ENCODE measurements at regions not wholly inside any gene's neighbourhood (a gene's known extent, or its start where the extent isn't known, plus 50 kb on each side); places are given as distances from the start of the nearest gene placed in this dataset.

- no CpG with 5 or more reads among the region's 1 CpG for WGBS, 2 experiments (ENCODE audit: insufficient coverage in 2 of 2)
- H3K4me3 ChIP-seq (ENCODE audit: extremely low read depth, insufficient read depth, low read length, poor library complexity, severe bottlenecking), result no peak overlapping the region
- no peaks in the 10 kb centered on the region for H3K36me3 ChIP-seq (ENCODE audit: control insufficient read depth, insufficient read depth, low read length)
- H3K4me1 ChIP-seq (ENCODE audit: control insufficient read depth, insufficient read depth, low read length, poor library complexity, severe bottlenecking), result no peaks in the 10 kb centered on the region
- H3K27ac ChIP-seq (ENCODE audit: low read depth, low read length, severe bottlenecking), result no peak overlapping the region
- H3K9me3 ChIP-seq (ENCODE audit: control insufficient read depth, low read length), result no peaks in the 10 kb centered on the region
These were observed 110.8 kb downstream of the RFPL4B start for GRCh38 chr6:112457886-112458285.

- no peaks in the 10 kb centered on the region for H3K4me1 ChIP-seq (ENCODE audit: control insufficient read depth, insufficient read depth, low read length, poor library complexity, severe bottlenecking)
- H3K9me3 ChIP-seq (ENCODE audit: control insufficient read depth, low read length), result no peaks in the 10 kb centered on the region
- H3K36me3 ChIP-seq (ENCODE audit: control insufficient read depth, insufficient read depth, low read length), result no peaks in the 10 kb centered on the region
- 100% methylated on average over 1 of the region's 2 CpGs; no CpG with 5 or more reads in 1 of the 2 experiments for WGBS, 2 experiments (ENCODE audit: insufficient coverage in 2 of 2)
- no peak overlapping the region for H3K4me3 ChIP-seq (ENCODE audit: extremely low read depth, insufficient read depth, low read length, poor library complexity, severe bottlenecking)
- H3K27ac ChIP-seq (ENCODE audit: low read depth, low read length, severe bottlenecking), result no peak overlapping the region
These were observed 112.7 kb downstream of the RFPL4B start for GRCh38 chr6:112459758-112460304.

GRCh38 chr6:112464901-112465665, 118.0 kb downstream of the RFPL4B start:
- Histone ChIP-seq H3K4me1 (ENCODE audit: control insufficient read depth, insufficient read depth, low read length, poor library complexity, severe bottlenecking) (peaks cover 3% of the 10 kb centered on the region), H3K4me3 (ENCODE audit: extremely low read depth, insufficient read depth, low read length, poor library complexity, severe bottlenecking) (no peak overlapping the region), H3K9me3 (ENCODE audit: control insufficient read depth, low read length) (no peaks in the 10 kb centered on the region), H3K27ac (ENCODE audit: low read depth, low read length, severe bottlenecking) (no peak overlapping the region), H3K36me3 (ENCODE audit: control insufficient read depth, insufficient read depth, low read length) (no peaks in the 10 kb centered on the region)
- 92 to 94% methylated on average over 6 to 7 of the region's 8 CpGs for WGBS, 2 experiments (ENCODE audit: insufficient coverage in 2 of 2)

GRCh38 chr6:112466373-112467151, 119.4 kb downstream of the RFPL4B start:
- H3K36me3 ChIP-seq (ENCODE audit: control insufficient read depth, insufficient read depth, low read length), result no peaks in the 10 kb centered on the region
- no peak overlapping the region for H3K4me3 ChIP-seq (ENCODE audit: extremely low read depth, insufficient read depth, low read length, poor library complexity, severe bottlenecking)
- H3K9me3 ChIP-seq (ENCODE audit: control insufficient read depth, low read length), result no peaks in the 10 kb centered on the region
- 100% methylated on average over 1 of the region's 1 CpG; no CpG with 5 or more reads in 1 of the 2 experiments for WGBS, 2 experiments (ENCODE audit: insufficient coverage in 2 of 2)
- H3K27ac ChIP-seq (ENCODE audit: low read depth, low read length, severe bottlenecking), result no peak overlapping the region
- H3K4me1 ChIP-seq (ENCODE audit: control insufficient read depth, insufficient read depth, low read length, poor library complexity, severe bottlenecking), result peaks cover 3% of the 10 kb centered on the region

GRCh38 chr6:112468359-112468758, 121.2 kb downstream of the RFPL4B start:
- Histone ChIP-seq H3K4me3 (ENCODE audit: extremely low read depth, insufficient read depth, low read length, poor library complexity, severe bottlenecking) (no peak overlapping the region), H3K9me3 (ENCODE audit: control insufficient read depth, low read length) (no peaks in the 10 kb centered on the region), H3K27ac (ENCODE audit: low read depth, low read length, severe bottlenecking) (no peak overlapping the region), H3K4me1 (ENCODE audit: control insufficient read depth, insufficient read depth, low read length, poor library complexity, severe bottlenecking) (peaks cover 3% of the 10 kb centered on the region), H3K36me3 (ENCODE audit: control insufficient read depth, insufficient read depth, low read length) (no peaks in the 10 kb centered on the region)
- WGBS, 2 experiments (ENCODE audit: insufficient coverage in 2 of 2), result 80% methylated on average over 1 of the region's 3 CpGs; no CpG with 5 or more reads in 1 of the 2 experiments

GRCh38 chr6:112469306-112469705, 122.2 kb downstream of the RFPL4B start:
- Histone ChIP-seq H3K27ac (ENCODE audit: low read depth, low read length, severe bottlenecking) (no peak overlapping the region), H3K9me3 (ENCODE audit: control insufficient read depth, low read length) (no peaks in the 10 kb centered on the region), H3K4me1 (ENCODE audit: control insufficient read depth, insufficient read depth, low read length, poor library complexity, severe bottlenecking) (peaks cover 3% of the 10 kb centered on the region), H3K36me3 (ENCODE audit: control insufficient read depth, insufficient read depth, low read length) (no peaks in the 10 kb centered on the region), H3K4me3 (ENCODE audit: extremely low read depth, insufficient read depth, low read length, poor library complexity, severe bottlenecking) (no peak overlapping the region)
- 100% methylated on average over 1 of the region's 2 CpGs; no CpG with 5 or more reads in 1 of the 2 experiments for WGBS, 2 experiments (ENCODE audit: insufficient coverage in 2 of 2)

- Histone ChIP-seq H3K27ac (ENCODE audit: low read depth, low read length, severe bottlenecking) (no peak overlapping the region), H3K4me3 (ENCODE audit: extremely low read depth, insufficient read depth, low read length, poor library complexity, severe bottlenecking) (no peak overlapping the region), H3K9me3 (ENCODE audit: control insufficient read depth, low read length) (no peaks in the 10 kb centered on the region), H3K36me3 (ENCODE audit: control insufficient read depth, insufficient read depth, low read length) (no peaks in the 10 kb centered on the region), H3K4me1 (ENCODE audit: control insufficient read depth, insufficient read depth, low read length, poor library complexity, severe bottlenecking) (peaks cover 3% of the 10 kb centered on the region)
- whole genome bisulfite sequencing, 2 experiments (ENCODE audit: insufficient coverage in 2 of 2), result 83 to 90% methylated on average over 2 of the region's 4 CpGs
These were observed 123.2 kb downstream of the RFPL4B start for GRCh38 chr6:112470376-112470775.

- H3K27ac ChIP-seq (ENCODE audit: low read depth, low read length, severe bottlenecking), result no peak overlapping the region
- no peak overlapping the region for H3K4me3 ChIP-seq (ENCODE audit: extremely low read depth, insufficient read depth, low read length, poor library complexity, severe bottlenecking)
- H3K4me1 ChIP-seq (ENCODE audit: control insufficient read depth, insufficient read depth, low read length, poor library complexity, severe bottlenecking), result peaks cover 3% of the 10 kb centered on the region
- no peaks in the 10 kb centered on the region for H3K9me3 ChIP-seq (ENCODE audit: control insufficient read depth, low read length)
- WGBS, 2 experiments (ENCODE audit: insufficient coverage in 2 of 2), result no CpG with 5 or more reads among the region's 1 CpG
- H3K36me3 ChIP-seq (ENCODE audit: control insufficient read depth, insufficient read depth, low read length), result no peaks in the 10 kb centered on the region
These were observed 123.8 kb downstream of the RFPL4B start for GRCh38 chr6:112470950-112471349.

- no peaks in the 10 kb centered on the region for H3K36me3 ChIP-seq (ENCODE audit: control insufficient read depth, insufficient read depth, low read length)
- H3K4me3 ChIP-seq (ENCODE audit: extremely low read depth, insufficient read depth, low read length, poor library complexity, severe bottlenecking), result no peak overlapping the region
- H3K4me1 ChIP-seq (ENCODE audit: control insufficient read depth, insufficient read depth, low read length, poor library complexity, severe bottlenecking), result no peaks in the 10 kb centered on the region
- H3K27ac ChIP-seq (ENCODE audit: low read depth, low read length, severe bottlenecking), result no peak overlapping the region
- H3K9me3 ChIP-seq (ENCODE audit: control insufficient read depth, low read length), result no peaks in the 10 kb centered on the region
These were observed 128.0 kb downstream of the RFPL4B start for GRCh38 chr6:112475083-112475482.

- no peak overlapping the region for H3K4me3 ChIP-seq (ENCODE audit: extremely low read depth, insufficient read depth, low read length, poor library complexity, severe bottlenecking)
- H3K9me3 ChIP-seq (ENCODE audit: control insufficient read depth, low read length), result no peaks in the 10 kb centered on the region
- WGBS, 2 experiments (ENCODE audit: insufficient coverage in 2 of 2), result 82 to 85% methylated on average over 3 to 4 of the region's 5 CpGs
- no peak overlapping the region for H3K27ac ChIP-seq (ENCODE audit: low read depth, low read length, severe bottlenecking)
- H3K4me1 ChIP-seq (ENCODE audit: control insufficient read depth, insufficient read depth, low read length, poor library complexity, severe bottlenecking), result no peaks in the 10 kb centered on the region
- H3K36me3 ChIP-seq (ENCODE audit: control insufficient read depth, insufficient read depth, low read length), result no peaks in the 10 kb centered on the region
These were observed 130.0 kb downstream of the RFPL4B start for GRCh38 chr6:112477125-112477524.
